ENCODE measurements at regions not wholly inside any gene's neighbourhood (a gene's known extent, or its start where the extent isn't known, plus 50 kb on each side); places are given as distances from the start of the nearest gene placed in this dataset.

- DNase-seq (no peak), ATAC-seq (no peak)
- POLR2A ChIA-PET: no interaction called here
- no peaks in the 10 kb centered on the region for H3K27me3 Mint-ChIP-seq
- peaks cover 2% of the 10 kb centered on the region for H3K9me3 Mint-ChIP-seq
- no peaks in the 10 kb centered on the region for H3K4me1 Mint-ChIP-seq (ENCODE audit: low read depth)
- H3K27ac Mint-ChIP-seq: no peak overlapping the region
- H3K36me3 Mint-ChIP-seq (ENCODE audit: low read depth): no peaks in the 10 kb centered on the region
- H3K4me3 Mint-ChIP-seq: no peak overlapping the region
- intact Hi-C loops (cut with micrococcal nuclease): no loop called here
- CTCF ChIA-PET: no interaction called here
- no peak for TF ChIP-seq CTCF (IDR thresholded peaks at IDR 0.05)
Observed at GRCh38 chr4:125781651-125782050, 466.9 kb downstream of the FAT4 start.

GRCh38 chr4:125784741-125785140, 470.0 kb downstream of the FAT4 start:
- no peak overlapping the region for H3K27ac Mint-ChIP-seq
- ATAC-seq (no peak), DNase-seq (no peak)
- H3K4me1 Mint-ChIP-seq (ENCODE audit: low read depth): no peaks in the 10 kb centered on the region
- ChIA-PET POLR2A (no interaction called here), CTCF (no interaction called here)
- intact Hi-C loops (cut with micrococcal nuclease): no loop called here
- no peak for TF ChIP-seq CTCF (IDR thresholded peaks at IDR 0.05)
- H3K9me3 Mint-ChIP-seq: peaks cover 3% of the 10 kb centered on the region
- no peaks in the 10 kb centered on the region for H3K36me3 Mint-ChIP-seq (ENCODE audit: low read depth)
- no peaks in the 10 kb centered on the region for H3K27me3 Mint-ChIP-seq
- H3K4me3 Mint-ChIP-seq: no peak overlapping the region

GRCh38 chr4:125787707-125788106, 473.0 kb downstream of the FAT4 start:
- Mint-ChIP-seq H3K4me3 (no peak overlapping the region), H3K36me3 (ENCODE audit: low read depth) (no peaks in the 10 kb centered on the region), H3K27me3 (no peaks in the 10 kb centered on the region), H3K4me1 (ENCODE audit: low read depth) (no peaks in the 10 kb centered on the region), H3K9me3 (peaks cover 2% of the 10 kb centered on the region), H3K27ac (no peak overlapping the region)
- TF ChIP-seq CTCF (IDR thresholded peaks at IDR 0.05): no peak
- ChIA-PET CTCF (no interaction called here), POLR2A (no interaction called here)
- DNase-seq (no peak), ATAC-seq (no peak)
- intact Hi-C loops (cut with micrococcal nuclease): no loop called here

- Mint-ChIP-seq H3K4me1 (ENCODE audit: low read depth) (no peaks in the 10 kb centered on the region), H3K36me3 (ENCODE audit: low read depth) (no peaks in the 10 kb centered on the region), H3K27me3 (no peaks in the 10 kb centered on the region), H3K9me3 (peaks cover 2% of the 10 kb centered on the region), H3K27ac (no peak overlapping the region), H3K4me3 (no peak overlapping the region)
- CTCF ChIA-PET: no interaction called here
- no peak for DNase-seq
- intact Hi-C loops (cut with micrococcal nuclease): no loop called here
- no peak for TF ChIP-seq CTCF (IDR thresholded peaks at IDR 0.05)
- POLR2A ChIA-PET: no interaction called here
- ATAC-seq: no peak
Observed at GRCh38 chr4:125789023-125789422, 474.3 kb downstream of the FAT4 start.

- DNase-seq (no peak), ATAC-seq (no peak)
- Mint-ChIP-seq H3K27ac (no peak overlapping the region), H3K9me3 (peaks cover 2% of the 10 kb centered on the region), H3K4me3 (no peak overlapping the region), H3K27me3 (no peaks in the 10 kb centered on the region), H3K4me1 (ENCODE audit: low read depth) (no peaks in the 10 kb centered on the region), H3K36me3 (ENCODE audit: low read depth) (no peaks in the 10 kb centered on the region)
- no peak for TF ChIP-seq CTCF (IDR thresholded peaks at IDR 0.05)
- ChIA-PET CTCF (no interaction called here), POLR2A (no interaction called here)
- intact Hi-C loops (cut with micrococcal nuclease): no loop called here
Observed at GRCh38 chr4:125791896-125792295, 477.1 kb downstream of the FAT4 start.
